ENCODE measurements at regions not wholly inside any gene's neighbourhood (a gene's known extent, or its start where the extent isn't known, plus 50 kb on each side); places are given as distances from the start of the nearest gene placed in this dataset.

- TF ChIP-seq, protein P1, sequence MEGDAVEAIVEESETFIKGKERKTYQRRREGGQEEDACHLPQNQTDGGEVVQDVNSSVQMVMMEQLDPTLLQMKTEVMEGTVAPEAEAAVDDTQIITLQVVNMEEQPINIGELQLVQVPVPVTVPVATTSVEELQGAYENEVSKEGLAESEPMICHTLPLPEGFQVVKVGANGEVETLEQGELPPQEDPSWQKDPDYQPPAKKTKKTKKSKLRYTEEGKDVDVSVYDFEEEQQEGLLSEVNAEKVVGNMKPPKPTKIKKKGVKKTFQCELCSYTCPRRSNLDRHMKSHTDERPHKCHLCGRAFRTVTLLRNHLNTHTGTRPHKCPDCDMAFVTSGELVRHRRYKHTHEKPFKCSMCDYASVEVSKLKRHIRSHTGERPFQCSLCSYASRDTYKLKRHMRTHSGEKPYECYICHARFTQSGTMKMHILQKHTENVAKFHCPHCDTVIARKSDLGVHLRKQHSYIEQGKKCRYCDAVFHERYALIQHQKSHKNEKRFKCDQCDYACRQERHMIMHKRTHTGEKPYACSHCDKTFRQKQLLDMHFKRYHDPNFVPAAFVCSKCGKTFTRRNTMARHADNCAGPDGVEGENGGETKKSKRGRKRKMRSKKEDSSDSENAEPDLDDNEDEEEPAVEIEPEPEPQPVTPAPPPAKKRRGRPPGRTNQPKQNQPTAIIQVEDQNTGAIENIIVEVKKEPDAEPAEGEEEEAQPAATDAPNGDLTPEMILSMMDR (IDR thresholded peaks at IDR 0.05) = no peak
- TF ChIP-seq POLR2A (IDR thresholded peaks at IDR 0.05) = no peak
These were observed 153.0 kb downstream of the HMHB1 start for GRCh38 chr5:143964919-143965318.
